ENCODE measurements at regions not wholly inside any gene's neighbourhood (a gene's known extent, or its start where the extent isn't known, plus 50 kb on each side); places are given as distances from the start of the nearest gene placed in this dataset.

GRCh38 chr5:107306002-107306401 is 364.7 kb downstream of the EFNA5 start:
- no peak for DNase-seq (ENCODE audit: low read depth in 1 of 2, low spot score in 1 of 2)
- no peak for TF ChIP-seq JUND (IDR thresholded peaks at IDR 0.05; ENCODE audit: low read depth)

GRCh38 chr5:107304684-107305083 is 366.1 kb downstream of the EFNA5 start:
- no peak for TF ChIP-seq JUND (IDR thresholded peaks at IDR 0.05; ENCODE audit: low read depth)
- no peak for DNase-seq (ENCODE audit: low read depth in 1 of 2, low spot score in 1 of 2)
- in situ Hi-C loops (cut with HindIII; ENCODE audit: low pct_unique_long_range_greater_than_20kb, low sequenced_read_pairs): no loop called here

More at GRCh38 chr5:107306002-107306401, 364.7 kb downstream of the EFNA5 start:
- in situ Hi-C loops (cut with HindIII; ENCODE audit: low pct_unique_long_range_greater_than_20kb, low sequenced_read_pairs): no loop called here

- TF ChIP-seq JUND (IDR thresholded peaks at IDR 0.05; ENCODE audit: low read depth): no peak
- in situ Hi-C loops (cut with HindIII; ENCODE audit: low pct_unique_long_range_greater_than_20kb, low sequenced_read_pairs): no loop called here
Measured at GRCh38 chr5:107303171-107303968, 367.4 kb downstream of the EFNA5 start.

GRCh38 chr5:107302441-107302840 is 368.3 kb downstream of the EFNA5 start:
- in situ Hi-C loops (cut with HindIII; ENCODE audit: low pct_unique_long_range_greater_than_20kb, low sequenced_read_pairs): no loop called here
- no peak for TF ChIP-seq JUND (IDR thresholded peaks at IDR 0.05; ENCODE audit: low read depth)
- DNase-seq (ENCODE audit: low read depth in 1 of 2, low spot score in 1 of 2): no peak

More at GRCh38 chr5:107303171-107303968, 367.4 kb downstream of the EFNA5 start:
- DNase-seq (ENCODE audit: low read depth in 1 of 2, low spot score in 1 of 2): no peak

GRCh38 chr5:107301999-107302398 is 368.7 kb downstream of the EFNA5 start:
- in situ Hi-C loops (cut with HindIII; ENCODE audit: low pct_unique_long_range_greater_than_20kb, low sequenced_read_pairs): no loop called here
- TF ChIP-seq JUND (IDR thresholded peaks at IDR 0.05; ENCODE audit: low read depth): no peak
- DNase-seq (ENCODE audit: low read depth in 1 of 2, low spot score in 1 of 2): no peak

- DNase-seq (ENCODE audit: low read depth in 1 of 2, low spot score in 1 of 2): no peak
- in situ Hi-C loops (cut with HindIII; ENCODE audit: low pct_unique_long_range_greater_than_20kb, low sequenced_read_pairs): no loop called here
- no peak for TF ChIP-seq JUND (IDR thresholded peaks at IDR 0.05; ENCODE audit: low read depth)
Measured at GRCh38 chr5:107300721-107301327, 369.9 kb downstream of the EFNA5 start.

- TF ChIP-seq JUND (IDR thresholded peaks at IDR 0.05; ENCODE audit: low read depth): no peak
- DNase-seq (ENCODE audit: low read depth in 1 of 2, low spot score in 1 of 2): no peak
- in situ Hi-C loops (cut with HindIII; ENCODE audit: low pct_unique_long_range_greater_than_20kb, low sequenced_read_pairs): no loop called here
Measured at GRCh38 chr5:107296572-107296971, 374.2 kb downstream of the EFNA5 start.

GRCh38 chr5:107295914-107296313 is 374.8 kb downstream of the EFNA5 start:
- no peak for TF ChIP-seq JUND (IDR thresholded peaks at IDR 0.05; ENCODE audit: low read depth)
- in situ Hi-C loops (cut with HindIII; ENCODE audit: low pct_unique_long_range_greater_than_20kb, low sequenced_read_pairs): no loop called here
- DNase-seq (ENCODE audit: low read depth in 1 of 2, low spot score in 1 of 2): no peak

GRCh38 chr5:107294669-107295068 is 376.1 kb downstream of the EFNA5 start:
- TF ChIP-seq JUND (IDR thresholded peaks at IDR 0.05; ENCODE audit: low read depth): no peak
- peak in 1 of 2 experiments; percentile 30 for DNase-seq (ENCODE audit: low read depth in 1 of 2, low spot score in 1 of 2)
- in situ Hi-C loops (cut with HindIII; ENCODE audit: low pct_unique_long_range_greater_than_20kb, low sequenced_read_pairs): no loop called here

GRCh38 chr5:107294211-107294550 is 376.6 kb downstream of the EFNA5 start:
- in situ Hi-C loops (cut with HindIII; ENCODE audit: low pct_unique_long_range_greater_than_20kb, low sequenced_read_pairs): no loop called here
- no peak for DNase-seq (ENCODE audit: low read depth in 1 of 2, low spot score in 1 of 2)
- no peak for TF ChIP-seq JUND (IDR thresholded peaks at IDR 0.05; ENCODE audit: low read depth)

- in situ Hi-C loops (cut with HindIII; ENCODE audit: low pct_unique_long_range_greater_than_20kb, low sequenced_read_pairs): no loop called here
- DNase-seq (ENCODE audit: low read depth in 1 of 2, low spot score in 1 of 2): no peak
- no peak for TF ChIP-seq JUND (IDR thresholded peaks at IDR 0.05; ENCODE audit: low read depth)
Measured at GRCh38 chr5:107293541-107294210, 377.1 kb downstream of the EFNA5 start.

GRCh38 chr5:107291866-107292265 is 378.9 kb downstream of the EFNA5 start:
- DNase-seq (ENCODE audit: low read depth in 1 of 2, low spot score in 1 of 2): no peak
- in situ Hi-C loops (cut with HindIII; ENCODE audit: low pct_unique_long_range_greater_than_20kb, low sequenced_read_pairs): no loop called here

GRCh38 chr5:107290780-107291398 is 379.8 kb downstream of the EFNA5 start:
- in situ Hi-C loops (cut with HindIII; ENCODE audit: low pct_unique_long_range_greater_than_20kb, low sequenced_read_pairs): no loop called here
- DNase-seq (ENCODE audit: low read depth in 1 of 2, low spot score in 1 of 2): no peak
- no peak for TF ChIP-seq JUND (IDR thresholded peaks at IDR 0.05; ENCODE audit: low read depth)

More at GRCh38 chr5:107291866-107292265, 378.9 kb downstream of the EFNA5 start:
- TF ChIP-seq JUND (IDR thresholded peaks at IDR 0.05; ENCODE audit: low read depth): no peak
